Smooth muscle cell (in vitro differentiated cells): ENCODE measurements at regions not wholly inside any gene's neighbourhood (a gene's known extent, or its start where the extent isn't known, plus 50 kb on each side); places are given as distances from the start of the nearest gene placed in this dataset.

Experiments
- DNase-seq: peaks from one replicate; lab custom pipeline; 2025; ENCODE audit not compliant: unreplicated experiment; lab: John Stamatoyannopoulos, UW
- H2AFZ ChIP-seq: fragments of 200-600 bp; sonication (generic); 2 replicates; pipeline ENCODE4 v1.6.0; 2016; ENCODE audit warnings: antibody characterized with exemption, low read depth, mild to moderate bottlenecking
- H3F3A ChIP-seq: fragments of 200-600 bp; sonication (generic); 2 replicates; pipeline ENCODE4 v1.6.0; 2017; ENCODE audit warnings: antibody characterized with exemption, low read depth
- H3K27ac ChIP-seq: fragments of 200-600 bp; sonication (generic); 2 replicates; pipeline ENCODE4 v1.5.1; 2016; ENCODE audit warnings: low read depth, mild to moderate bottlenecking
- H3K27me3 ChIP-seq: fragments of 200-600 bp; sonication (generic); 2 replicates; pipeline ENCODE4 v1.6.1; 2016; ENCODE audit warnings: low read depth, mild to moderate bottlenecking
- H3K36me3 ChIP-seq: fragments of 200-600 bp; sonication (generic); 2 replicates; pipeline ENCODE4 v1.5.1; 2016; ENCODE audit warnings: low read depth
- H3K4me1 ChIP-seq: fragments of 200-600 bp; sonication (generic); 2 replicates; pipeline ENCODE4 v1.5.1; 2016; ENCODE audit warnings: low read depth
- H3K4me2 ChIP-seq: fragments of 200-600 bp; sonication (generic); 2 replicates; pipeline ENCODE4 v1.6.0; 2016; ENCODE audit warnings: mild to moderate bottlenecking
- H3K4me3 ChIP-seq: fragments of 200-600 bp; sonication (generic); 2 replicates; pipeline ENCODE4 v1.5.1; 2016; ENCODE audit warnings: mild to moderate bottlenecking
- H3K79me2 ChIP-seq: fragments of 200-600 bp; sonication (generic); 2 replicates; pipeline ENCODE4 v1.6.0; 2016; ENCODE audit warnings: low read depth, mild to moderate bottlenecking
- H3K9ac ChIP-seq: fragments of 200-600 bp; sonication (generic); 2 replicates; pipeline ENCODE4 v1.6.0; 2016; ENCODE audit warnings: low read depth
- H3K9me3 ChIP-seq: fragments of 200-600 bp; sonication (generic); replicated peaks from 2 replicates; pipeline ENCODE4 v1.5.1; 2016; ENCODE audit warnings: low read depth
- H4K20me1 ChIP-seq: fragments of 200-600 bp; sonication (generic); 2 replicates; pipeline ENCODE4 v1.6.0; 2016; ENCODE audit warnings: low read depth
- WGBS: methylation state at CpG from one replicate; pipeline ENCODE4 v1.1.7; 2016; ENCODE audit warnings: low lambda C conversion rate; 5-methylcytosine and 5-hydroxymethylcytosine counted together
- TF ChIP-seq, protein P1 (sequence below): fragments of 200-600 bp; sonication (generic); IDR thresholded peaks from 2 replicates; pipeline ENCODE4 v1.5.1; 2017; ENCODE audit warnings: borderline replicate concordance, mild to moderate bottlenecking, antibody characterized with exemption; ENCODE audit not compliant: insufficient read depth, poor library complexity, severe bottlenecking

GRCh38 chr7:25391961-25392587, 163.8 kb upstream of the NPVF start:
- H4K20me1 ChIP-seq, result no peaks in the 10 kb centered on the region
- no peaks in the 10 kb centered on the region for H3F3A ChIP-seq
- H3K27me3 ChIP-seq, result peaks cover 31% of the 10 kb centered on the region
- H3K79me2 ChIP-seq, result no peaks in the 10 kb centered on the region
- no peak overlapping the region for H3K27ac ChIP-seq
- no peak overlapping the region for H3K4me3 ChIP-seq
- peak overlapping the region; percentile 1 for H3K9ac ChIP-seq
- H3K36me3 ChIP-seq, result no peaks in the 10 kb centered on the region
- H3K4me1 ChIP-seq, result peaks cover 7% of the 10 kb centered on the region
- TF ChIP-seq, protein P1, sequence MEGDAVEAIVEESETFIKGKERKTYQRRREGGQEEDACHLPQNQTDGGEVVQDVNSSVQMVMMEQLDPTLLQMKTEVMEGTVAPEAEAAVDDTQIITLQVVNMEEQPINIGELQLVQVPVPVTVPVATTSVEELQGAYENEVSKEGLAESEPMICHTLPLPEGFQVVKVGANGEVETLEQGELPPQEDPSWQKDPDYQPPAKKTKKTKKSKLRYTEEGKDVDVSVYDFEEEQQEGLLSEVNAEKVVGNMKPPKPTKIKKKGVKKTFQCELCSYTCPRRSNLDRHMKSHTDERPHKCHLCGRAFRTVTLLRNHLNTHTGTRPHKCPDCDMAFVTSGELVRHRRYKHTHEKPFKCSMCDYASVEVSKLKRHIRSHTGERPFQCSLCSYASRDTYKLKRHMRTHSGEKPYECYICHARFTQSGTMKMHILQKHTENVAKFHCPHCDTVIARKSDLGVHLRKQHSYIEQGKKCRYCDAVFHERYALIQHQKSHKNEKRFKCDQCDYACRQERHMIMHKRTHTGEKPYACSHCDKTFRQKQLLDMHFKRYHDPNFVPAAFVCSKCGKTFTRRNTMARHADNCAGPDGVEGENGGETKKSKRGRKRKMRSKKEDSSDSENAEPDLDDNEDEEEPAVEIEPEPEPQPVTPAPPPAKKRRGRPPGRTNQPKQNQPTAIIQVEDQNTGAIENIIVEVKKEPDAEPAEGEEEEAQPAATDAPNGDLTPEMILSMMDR, result no peak
- no peaks in the 10 kb centered on the region for H3K9me3 ChIP-seq
- 43% methylated on average over 7 of the region's 7 CpGs for WGBS
- peak overlapping the region; percentile 61 for H2AFZ ChIP-seq
- DNase-seq, result no peak
- H3K4me2 ChIP-seq, result peak overlapping the region; percentile 58

DNA sequence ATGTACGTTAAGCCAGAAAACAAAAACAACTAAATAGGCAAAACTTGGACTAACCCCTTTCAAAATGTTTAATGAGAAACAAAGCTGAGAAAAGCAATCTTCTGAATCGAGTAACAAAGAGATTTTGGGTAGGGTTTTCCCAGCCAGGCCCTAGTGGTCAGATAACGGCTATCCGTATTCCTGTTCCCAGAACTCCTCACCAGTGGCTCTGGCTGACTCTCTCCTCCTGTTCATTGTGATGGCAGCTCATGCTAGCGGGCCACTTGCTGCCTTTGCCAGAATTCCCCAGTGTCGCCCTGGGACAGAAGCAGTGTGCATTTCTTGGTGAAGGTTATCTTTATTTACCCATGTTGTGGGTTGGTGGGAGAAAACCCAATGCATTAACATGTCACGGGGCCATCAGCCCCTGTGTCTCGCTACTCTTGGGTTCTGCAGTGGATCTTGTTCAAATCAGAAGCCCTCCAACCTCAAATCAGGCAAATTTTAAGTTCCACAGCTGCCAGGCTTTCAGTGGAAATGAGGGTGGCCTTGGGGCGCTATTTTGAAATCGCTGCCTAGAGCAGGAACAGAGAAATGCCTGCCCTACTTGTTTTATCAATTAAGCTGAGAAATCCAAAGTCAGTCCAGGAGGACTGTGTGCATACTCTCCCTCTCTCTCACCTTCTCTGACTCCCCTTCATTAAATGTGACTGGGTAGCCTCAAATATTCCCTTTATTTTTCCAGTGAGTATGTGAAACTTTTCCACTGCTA, 164.5 kb upstream of the NPVF start:
- peaks cover 7% of the 10 kb centered on the region for H3K4me1 ChIP-seq
- peak overlapping the region; percentile 58 for H3K4me2 ChIP-seq
- H3K27ac ChIP-seq, result no peak overlapping the region
- H3F3A ChIP-seq, result no peaks in the 10 kb centered on the region
- H3K27me3 ChIP-seq, result peaks cover 38% of the 10 kb centered on the region
- 55% methylated on average over 10 of the region's 10 CpGs for WGBS
- H2AFZ ChIP-seq, result peak overlapping the region; percentile 61
- DNase-seq, result no peak
- no peaks in the 10 kb centered on the region for H3K9me3 ChIP-seq
- TF ChIP-seq, protein P1, result no peak
- H3K79me2 ChIP-seq, result no peaks in the 10 kb centered on the region
- no peak overlapping the region for H3K4me3 ChIP-seq
- no peaks in the 10 kb centered on the region for H4K20me1 ChIP-seq
- H3K36me3 ChIP-seq, result no peaks in the 10 kb centered on the region
- H3K9ac ChIP-seq, result no peak overlapping the region

DNA sequence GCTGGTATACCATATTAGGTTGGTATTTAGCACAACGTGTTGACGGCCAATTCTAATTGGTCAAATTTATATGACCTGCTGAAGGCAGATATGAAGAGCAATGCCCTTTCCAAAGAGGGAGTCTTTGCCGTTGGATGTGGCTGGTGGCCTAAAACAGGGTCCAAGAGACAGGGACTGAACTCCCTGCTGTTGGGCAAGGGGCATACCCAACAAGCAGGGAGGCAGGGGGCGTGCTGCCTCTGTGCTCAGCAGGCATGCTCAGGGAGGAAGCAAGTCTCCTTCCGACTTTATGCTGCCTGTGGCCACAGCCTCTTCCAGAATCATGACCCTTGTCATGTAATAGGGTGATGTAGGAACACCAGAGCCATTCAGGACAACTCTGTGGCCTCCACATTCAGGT, 167.7 kb upstream of the NPVF start:
- TF ChIP-seq, protein P1, result no peak
- H3K27me3 ChIP-seq, result peaks cover 54% of the 10 kb centered on the region
- no peak overlapping the region for H3K9ac ChIP-seq
- no peaks in the 10 kb centered on the region for H3K79me2 ChIP-seq
- H3K27ac ChIP-seq, result no peak overlapping the region
- H3K36me3 ChIP-seq, result no peaks in the 10 kb centered on the region
- no peak overlapping the region for H2AFZ ChIP-seq
- H3K9me3 ChIP-seq, result no peaks in the 10 kb centered on the region
- no peaks in the 10 kb centered on the region for H4K20me1 ChIP-seq
- peaks cover 7% of the 10 kb centered on the region for H3K4me1 ChIP-seq
- no peak overlapping the region for H3K4me2 ChIP-seq
- no peak for DNase-seq
- H3K4me3 ChIP-seq, result no peak overlapping the region
- WGBS, result 76% methylated on average over 5 of the region's 5 CpGs
- H3F3A ChIP-seq, result no peaks in the 10 kb centered on the region

DNA sequence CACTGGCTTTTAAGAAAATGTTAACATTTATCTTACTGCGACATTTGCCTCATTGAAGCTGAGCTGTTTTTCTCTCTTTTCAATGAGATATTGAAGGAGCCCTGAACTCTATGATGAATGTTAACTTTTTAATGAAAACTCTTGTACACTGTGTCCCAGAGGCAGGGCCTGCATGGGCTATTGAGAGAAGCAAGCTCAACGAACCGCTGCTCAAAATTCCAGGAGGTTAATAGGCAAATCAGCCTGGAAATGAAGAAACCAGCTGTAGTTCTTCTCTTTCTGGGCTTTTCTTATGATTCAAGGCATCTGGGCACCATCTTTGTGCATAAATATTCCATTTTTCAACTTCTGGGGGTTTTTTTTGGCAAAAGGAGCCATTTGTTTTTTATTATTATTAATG, 168.4 kb upstream of the NPVF start:
- Histone ChIP-seq H3K9me3 (no peaks in the 10 kb centered on the region), H3K9ac (no peak overlapping the region), H4K20me1 (no peaks in the 10 kb centered on the region), H3K4me2 (no peak overlapping the region), H3K27ac (no peak overlapping the region), H3K4me1 (peaks cover 7% of the 10 kb centered on the region), H3K27me3 (peaks cover 61% of the 10 kb centered on the region), H3K36me3 (no peaks in the 10 kb centered on the region), H3K79me2 (no peaks in the 10 kb centered on the region), H2AFZ (no peak overlapping the region), H3F3A (no peaks in the 10 kb centered on the region), H3K4me3 (no peak overlapping the region)
- 93% methylated on average over 3 of the region's 3 CpGs for WGBS
- TF ChIP-seq, protein P1, result no peak
- no peak for DNase-seq
